ENCODE measurements at regions not wholly inside any gene's neighbourhood (a gene's known extent, or its start where the extent isn't known, plus 50 kb on each side); places are given as distances from the start of the nearest gene placed in this dataset.
"Not testable (repeated sequence)": the region's sequence is repeated elsewhere in the genome, so short reads cannot be mapped to it uniquely, and the experiment has no call there.

DNA sequence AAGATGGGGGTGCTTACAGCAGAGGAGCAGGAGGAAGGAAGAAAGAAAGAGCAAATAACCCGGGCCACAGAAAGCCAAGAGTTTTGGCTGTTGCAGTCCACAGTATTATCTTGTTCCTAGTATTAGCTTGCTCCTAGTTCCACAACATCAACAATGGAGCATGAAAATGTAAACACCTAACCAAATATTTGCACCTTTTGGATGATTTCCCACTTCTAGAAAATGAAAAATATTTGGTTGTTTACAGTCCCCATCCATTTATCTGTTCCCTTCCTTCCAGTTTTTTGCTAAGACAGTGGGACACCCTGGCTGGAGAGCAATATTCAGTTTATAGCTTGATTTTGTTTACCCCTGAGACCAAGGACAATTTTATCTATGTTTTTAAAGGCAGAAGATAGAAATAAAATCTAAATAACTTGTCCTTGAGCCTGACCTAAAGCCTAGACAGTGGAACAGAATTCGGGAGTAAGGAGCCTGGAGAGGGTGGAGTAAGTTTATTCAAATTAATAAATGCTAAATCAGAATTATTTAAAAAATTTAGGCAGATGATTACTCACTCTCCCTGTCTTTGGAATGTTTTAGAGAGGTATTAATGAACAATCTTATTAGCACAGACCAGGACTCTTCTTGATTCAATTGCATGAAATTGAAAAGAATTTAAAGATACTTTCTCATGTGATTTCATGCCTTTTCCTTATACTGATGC, 51.6 kb downstream of the RESF1 start:
- Mint-ChIP-seq H3K4me3 (no peak overlapping the region), H3K36me3 (ENCODE audit: low read depth) (no peaks in the 10 kb centered on the region), H3K27me3 (no peaks in the 10 kb centered on the region), H3K9me3 (ENCODE audit: low read depth) (no peaks in the 10 kb centered on the region), H3K27ac (no peak overlapping the region), H3K4me1 (peaks cover 6% of the 10 kb centered on the region)
- CTCF ChIA-PET = interaction anchor here (0.6 to 0.7 kb wide), 2 partner anchors 225 to 325 kb away, joined by 3 read pairs; no protein-coding TSS in a partner anchor
- no peak for ATAC-seq
- POLR2A ChIA-PET = interaction anchor here (0.7 kb wide), 1 partner anchor 282 kb away, joined by 3 read pairs; the partner anchor contains the start of gene AMN1
- DNase-seq = no peak
- intact Hi-C loops (cut with DNase I, micrococcal nuclease) = no loop called here

DNA sequence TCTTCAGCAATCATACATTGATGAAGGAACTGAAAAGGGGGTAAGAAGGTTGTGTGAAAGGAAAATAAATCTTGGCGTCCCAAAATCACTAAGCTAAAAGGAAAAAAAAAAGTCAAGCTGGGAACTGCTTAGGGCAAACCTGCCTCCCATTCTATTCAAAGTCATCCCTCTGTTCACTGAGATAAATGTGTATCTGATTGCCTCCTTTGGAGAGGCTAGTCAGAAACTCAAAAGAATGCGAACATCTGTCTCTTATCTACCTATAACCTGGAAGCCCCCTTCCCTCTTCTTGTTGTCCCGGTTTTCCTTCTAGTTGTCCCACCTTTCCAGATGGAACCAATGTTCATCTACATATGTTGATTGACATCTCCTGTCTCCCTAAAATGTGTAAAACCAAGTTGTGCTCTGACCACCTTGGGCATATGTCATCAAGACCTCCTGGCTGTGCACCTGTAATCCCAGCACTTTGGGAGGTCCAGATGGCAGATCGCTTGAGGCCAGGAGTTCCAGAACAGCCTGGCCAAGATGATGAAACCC, 53.1 kb downstream of the RESF1 start:
- intact Hi-C loops (cut with DNase I, micrococcal nuclease) = no loop called here
- DNase-seq = no peak
- ATAC-seq = no peak
- POLR2A ChIA-PET = no interaction called here
- Mint-ChIP-seq H3K4me3 (no peak overlapping the region), H3K36me3 (ENCODE audit: low read depth) (no peaks in the 10 kb centered on the region), H3K4me1 (peaks cover 9% of the 10 kb centered on the region), H3K27ac (no peak overlapping the region), H3K9me3 (ENCODE audit: low read depth) (no peaks in the 10 kb centered on the region), H3K27me3 (no peaks in the 10 kb centered on the region)
- CTCF ChIA-PET = no interaction called here

DNA sequence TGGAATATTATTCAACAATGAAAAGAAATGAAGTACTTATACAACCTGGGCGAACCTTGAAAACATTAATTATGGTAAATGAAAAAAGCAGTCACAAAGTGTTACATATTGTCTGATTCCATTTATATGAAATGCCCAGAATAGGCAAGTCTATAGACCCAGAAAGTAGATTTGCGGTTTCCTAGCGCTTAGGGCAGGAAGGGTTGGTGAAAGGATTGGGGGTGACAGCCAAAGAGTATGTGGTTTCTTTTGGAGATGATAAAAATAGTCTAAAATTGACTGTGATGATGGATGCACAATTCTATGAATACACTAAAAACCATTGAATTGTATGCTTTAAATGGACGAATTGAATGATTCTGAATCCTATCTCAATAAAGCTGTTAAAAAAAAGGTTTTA, 55.8 kb downstream of the RESF1 start:
- peaks cover 9% of the 10 kb centered on the region for H3K4me1 Mint-ChIP-seq
- no peak for ATAC-seq
- no peak overlapping the region for H3K4me3 Mint-ChIP-seq
- DNase-seq = no peak
- POLR2A ChIA-PET = no interaction called here
- H3K9me3 Mint-ChIP-seq (ENCODE audit: low read depth) = no peaks in the 10 kb centered on the region
- intact Hi-C loops (cut with DNase I, micrococcal nuclease) = no loop called here
- H3K36me3 Mint-ChIP-seq (ENCODE audit: low read depth) = no peaks in the 10 kb centered on the region
- no peaks in the 10 kb centered on the region for H3K27me3 Mint-ChIP-seq
- CTCF ChIA-PET = interaction anchor here (1.3 kb wide), 1 partner anchor 12 kb away, joined by 5 read pairs; no protein-coding TSS in a partner anchor
- no peak overlapping the region for H3K27ac Mint-ChIP-seq

DNA sequence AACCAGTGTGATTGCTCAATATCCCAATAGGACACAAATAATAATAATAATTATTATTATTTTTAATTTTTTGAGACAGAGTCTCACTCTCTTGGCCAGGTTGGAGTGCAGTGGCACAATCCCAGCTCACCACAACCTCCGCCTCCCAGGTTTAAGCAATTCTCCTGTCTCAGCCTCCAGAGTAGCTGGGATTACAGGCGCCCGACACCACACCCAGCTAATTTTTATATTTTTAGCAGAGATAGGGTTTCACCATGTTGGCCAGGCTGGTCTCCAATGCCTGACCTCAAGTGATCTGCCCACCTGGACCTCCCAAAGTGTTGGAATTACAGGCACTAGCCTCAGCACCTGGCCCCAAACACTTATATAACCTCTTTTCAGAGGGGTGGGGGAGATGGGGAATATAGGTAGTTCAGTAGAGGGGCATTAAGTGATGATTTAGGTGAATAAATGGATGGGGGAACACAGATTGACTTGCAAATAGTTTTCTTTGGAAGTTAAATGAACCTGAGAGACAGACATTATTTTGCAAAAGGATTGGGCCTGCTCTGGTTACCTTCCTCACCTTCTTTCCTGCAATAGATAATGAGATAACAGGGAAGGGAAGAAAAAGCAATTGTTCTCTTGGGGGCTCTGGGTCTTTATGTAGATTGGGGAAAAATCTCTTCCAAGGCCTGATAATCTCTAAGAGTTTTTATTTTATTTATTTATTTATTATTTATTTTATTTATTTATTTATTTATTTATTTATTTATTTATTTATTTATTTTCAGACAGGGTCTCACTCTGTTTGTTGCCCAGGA, 57.7 kb downstream of the RESF1 start:
- peaks cover 19% of the 10 kb centered on the region for H3K4me1 Mint-ChIP-seq
- intact Hi-C loops (cut with DNase I, micrococcal nuclease) = no loop called here
- POLR2A ChIA-PET = no interaction called here
- no peak overlapping the region for H3K4me3 Mint-ChIP-seq
- CTCF ChIA-PET = no interaction called here
- ATAC-seq = no peak
- no peaks in the 10 kb centered on the region for H3K27me3 Mint-ChIP-seq
- H3K27ac Mint-ChIP-seq = no peak overlapping the region
- no peaks in the 10 kb centered on the region for H3K9me3 Mint-ChIP-seq (ENCODE audit: low read depth)
- no peaks in the 10 kb centered on the region for H3K36me3 Mint-ChIP-seq (ENCODE audit: low read depth)
- DNase-seq = no peak

GRCh38 chr12:32021346-32021773, 62.1 kb downstream of the RESF1 start:
- Mint-ChIP-seq H3K4me1 (peaks cover 28% of the 10 kb centered on the region), H3K27me3 (no peaks in the 10 kb centered on the region), H3K36me3 (ENCODE audit: low read depth) (peaks cover 8% of the 10 kb centered on the region), H3K4me3 (no peak overlapping the region), H3K9me3 (ENCODE audit: low read depth) (peaks cover 2% of the 10 kb centered on the region), H3K27ac (peak overlapping the region; percentile 4)
- ChIA-PET CTCF (no interaction called here), POLR2A (no interaction called here)
- intact Hi-C loops (cut with DNase I, micrococcal nuclease) = no loop called here
- ATAC-seq = no peak
- no peak for DNase-seq

DNA sequence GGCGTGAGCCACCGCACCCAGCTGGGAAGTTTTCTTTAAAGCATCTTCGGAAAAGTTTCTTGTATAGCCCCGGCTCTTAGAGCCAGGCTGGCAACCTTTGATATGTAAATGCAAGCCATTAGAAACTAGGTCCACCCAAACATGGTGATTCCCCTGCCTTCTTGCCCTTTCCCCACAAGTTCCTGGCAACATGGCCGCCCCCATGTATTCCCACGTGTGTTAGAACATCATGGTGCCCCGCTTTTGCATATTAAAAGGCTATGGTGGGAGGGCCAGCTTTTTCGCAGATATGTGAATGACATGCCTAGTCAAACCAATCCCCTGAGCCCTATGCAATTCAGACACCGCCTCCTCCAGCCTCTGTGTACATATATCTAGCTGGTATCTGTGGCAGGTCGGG, 63.2 kb downstream of the RESF1 start:
- POLR2A ChIA-PET; H3K27me3 Mint-ChIP-seq; intact Hi-C loops (cut with DNase I, micrococcal nuclease); CTCF ChIA-PET; H3K4me3 Mint-ChIP-seq; DNase-seq; H3K36me3 Mint-ChIP-seq (ENCODE audit: low read depth); H3K9me3 Mint-ChIP-seq (ENCODE audit: low read depth); ATAC-seq; H3K27ac Mint-ChIP-seq: not testable (repeated sequence)
- peaks cover 34% of the 10 kb centered on the region for H3K4me1 Mint-ChIP-seq

GRCh38 chr12:32023861-32024260, 64.6 kb downstream of the RESF1 start:
- intact Hi-C loops (cut with DNase I, micrococcal nuclease); H3K27ac Mint-ChIP-seq; POLR2A ChIA-PET; ATAC-seq; H3K36me3 Mint-ChIP-seq (ENCODE audit: low read depth); H3K27me3 Mint-ChIP-seq; H3K9me3 Mint-ChIP-seq (ENCODE audit: low read depth); DNase-seq; H3K4me3 Mint-ChIP-seq; CTCF ChIA-PET: not testable (repeated sequence)
- H3K4me1 Mint-ChIP-seq = peaks cover 34% of the 10 kb centered on the region

GRCh38 chr12:32024884-32025592, 65.8 kb downstream of the RESF1 start:
- Mint-ChIP-seq H3K27ac (peak overlapping the region; percentile 78), H3K9me3 (ENCODE audit: low read depth) (peaks cover 2% of the 10 kb centered on the region), H3K4me1 (peaks cover 34% of the 10 kb centered on the region), H3K27me3 (no peaks in the 10 kb centered on the region), H3K36me3 (ENCODE audit: low read depth) (peaks cover 8% of the 10 kb centered on the region), H3K4me3 (no peak overlapping the region)
- CTCF ChIA-PET = no interaction called here
- ATAC-seq (no peak), DNase-seq (no peak)
- intact Hi-C loops (cut with DNase I, micrococcal nuclease) = loop anchor here (5.0 kb wide), 2 partner anchors 38 to 63 kb away; no protein-coding TSS in a partner anchor
- POLR2A ChIA-PET = no interaction called here

- ChIA-PET POLR2A (interaction anchor here (0.6 kb wide), 1 partner anchor 297 kb away, joined by 4 read pairs; the partner anchor contains the start of gene AMN1), CTCF (interaction anchor here (0.7 kb wide), 2 partner anchors 153 to 344 kb away, joined by 3 read pairs; no protein-coding TSS in a partner anchor)
- peaks cover 2% of the 10 kb centered on the region for H3K9me3 Mint-ChIP-seq (ENCODE audit: low read depth)
- H3K27ac Mint-ChIP-seq = peak overlapping the region; percentile 78
- H3K36me3 Mint-ChIP-seq (ENCODE audit: low read depth) = peaks cover 8% of the 10 kb centered on the region
- peaks cover 29% of the 10 kb centered on the region for H3K4me1 Mint-ChIP-seq
- intact Hi-C loops (cut with DNase I, micrococcal nuclease) = loop anchor here (1.0 to 5.0 kb wide), 3 partner anchors 39 to 130 kb away; no protein-coding TSS in a partner anchor
- DNase-seq (peak; percentile 78), ATAC-seq (peak; percentile 99)
- peak overlapping the region; percentile 40 for H3K4me3 Mint-ChIP-seq
- no peaks in the 10 kb centered on the region for H3K27me3 Mint-ChIP-seq
Measured at GRCh38 chr12:32025906-32026305, 66.7 kb downstream of the RESF1 start.

DNA sequence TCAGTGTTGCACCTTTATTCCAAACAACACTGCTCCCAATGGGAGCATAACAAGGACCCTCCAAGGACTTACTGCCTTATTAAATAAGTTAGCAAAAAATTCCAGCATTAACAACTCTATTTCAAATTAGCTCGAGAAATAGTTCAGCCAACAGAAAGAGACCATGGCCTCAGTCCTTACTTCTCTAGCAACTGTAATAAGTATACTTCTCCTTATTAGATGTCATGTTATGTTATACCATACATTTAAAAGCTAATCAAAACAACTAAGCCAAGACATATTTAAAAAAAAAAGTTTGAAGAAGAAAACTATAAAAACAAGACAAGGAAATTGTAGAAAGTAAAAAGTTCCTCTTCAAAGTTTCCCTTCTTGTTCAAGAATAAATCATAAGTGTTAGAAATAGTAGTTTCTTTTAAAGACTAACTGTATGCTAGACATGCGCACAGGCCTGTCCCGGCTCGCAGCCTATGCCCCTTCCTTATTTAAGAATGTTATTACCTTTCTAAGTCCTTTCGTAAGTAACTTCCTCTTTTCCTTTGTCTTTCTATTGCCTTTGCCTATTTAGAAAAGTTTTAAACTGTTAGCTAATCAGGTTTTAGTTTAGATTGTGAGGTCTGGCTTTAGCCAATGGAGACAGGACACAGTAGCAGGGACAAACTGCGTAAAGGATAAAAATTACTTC, 68.6 kb downstream of the RESF1 start:
- POLR2A ChIA-PET = interaction anchor here (0.6 kb wide), 1 partner anchor 98 kb away, joined by 3 read pairs; no protein-coding TSS in a partner anchor
- Mint-ChIP-seq H3K27me3 (no peaks in the 10 kb centered on the region), H3K9me3 (ENCODE audit: low read depth) (peaks cover 1% of the 10 kb centered on the region), H3K4me1 (peaks cover 25% of the 10 kb centered on the region), H3K27ac (no peak overlapping the region), H3K36me3 (ENCODE audit: low read depth) (peaks cover 6% of the 10 kb centered on the region), H3K4me3 (no peak overlapping the region)
- intact Hi-C loops (cut with DNase I, micrococcal nuclease) = loop anchor here (5.0 kb wide), 2 partner anchors 41 to 66 kb away; no protein-coding TSS in a partner anchor
- ATAC-seq (no peak), DNase-seq (no peak)
- CTCF ChIA-PET = interaction anchor here (1.0 to 1.9 kb wide), 3 partner anchors 9 to 30 kb away, joined by 4 to 5 read pairs (median 4); no protein-coding TSS in a partner anchor

- ChIA-PET CTCF (no interaction called here), POLR2A (no interaction called here)
- DNase-seq (no peak), ATAC-seq (no peak)
- no peaks in the 10 kb centered on the region for H3K27me3 Mint-ChIP-seq
- peaks cover 19% of the 10 kb centered on the region for H3K4me1 Mint-ChIP-seq
- intact Hi-C loops (cut with DNase I, micrococcal nuclease) = no loop called here
- no peak overlapping the region for H3K4me3 Mint-ChIP-seq
- no peak overlapping the region for H3K27ac Mint-ChIP-seq
- no peaks in the 10 kb centered on the region for H3K9me3 Mint-ChIP-seq (ENCODE audit: low read depth)
- H3K36me3 Mint-ChIP-seq (ENCODE audit: low read depth) = no peaks in the 10 kb centered on the region
Measured at GRCh38 chr12:32030151-32030550, 70.9 kb downstream of the RESF1 start.

Data from activated CD4-positive, alpha-beta T cell treated with anti-CD3 and anti-CD28 coated beads for 36 hours (primary cell).